ENCODE measurements at regions not wholly inside any gene's neighbourhood (a gene's known extent, or its start where the extent isn't known, plus 50 kb on each side); places are given as distances from the start of the nearest gene placed in this dataset.

DNA sequence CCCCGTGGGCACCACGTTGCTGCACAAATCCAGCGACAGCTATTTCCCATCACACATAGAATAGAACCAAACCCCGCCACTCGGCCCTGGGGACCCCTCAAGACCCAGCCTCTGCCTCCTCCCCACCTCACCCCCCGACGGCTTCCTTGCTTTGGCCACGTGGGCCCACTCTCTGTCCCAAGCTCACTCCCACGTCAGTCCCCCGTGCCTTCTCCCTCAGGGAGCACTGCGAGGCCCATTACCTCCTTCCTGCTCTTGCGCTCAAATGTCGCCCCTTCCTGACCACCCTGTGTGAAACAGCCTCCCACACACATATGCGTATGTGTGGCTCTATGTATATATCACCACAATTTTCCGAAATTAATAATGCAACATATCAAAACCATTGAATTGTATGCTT, 239.7 kb downstream of the SH3BP4 start:
- WGBS (ENCODE audit: low lambda C conversion rate, missing lambda C conversion rate) = 80% methylated on average over 15 of the region's 15 CpGs
- Histone ChIP-seq H3K9me3 (ENCODE audit: low read depth) (no peaks in the 10 kb centered on the region), H2AFZ (no peak overlapping the region), H3K79me2 (no peaks in the 10 kb centered on the region), H3K4me3 (no peak overlapping the region), H4K20me1 (ENCODE audit: insufficient read depth, poor library complexity, severe bottlenecking) (no peaks in the 10 kb centered on the region), H3K27me3 (no peaks in the 10 kb centered on the region), H3K4me1 (ENCODE audit: insufficient read depth) (no peaks in the 10 kb centered on the region), H3K9me2 (replicated peaks; ENCODE audit: insufficient read depth) (no peaks in the 10 kb centered on the region), H3K4me2 (no peak overlapping the region), H3K36me3 (replicated peaks; ENCODE audit: insufficient read depth, low read depth) (no peaks in the 10 kb centered on the region), H3K27ac (no peak overlapping the region)
- no peak for DNase-seq (ENCODE audit: low spot score)
- TF ChIP-seq, protein P1, sequence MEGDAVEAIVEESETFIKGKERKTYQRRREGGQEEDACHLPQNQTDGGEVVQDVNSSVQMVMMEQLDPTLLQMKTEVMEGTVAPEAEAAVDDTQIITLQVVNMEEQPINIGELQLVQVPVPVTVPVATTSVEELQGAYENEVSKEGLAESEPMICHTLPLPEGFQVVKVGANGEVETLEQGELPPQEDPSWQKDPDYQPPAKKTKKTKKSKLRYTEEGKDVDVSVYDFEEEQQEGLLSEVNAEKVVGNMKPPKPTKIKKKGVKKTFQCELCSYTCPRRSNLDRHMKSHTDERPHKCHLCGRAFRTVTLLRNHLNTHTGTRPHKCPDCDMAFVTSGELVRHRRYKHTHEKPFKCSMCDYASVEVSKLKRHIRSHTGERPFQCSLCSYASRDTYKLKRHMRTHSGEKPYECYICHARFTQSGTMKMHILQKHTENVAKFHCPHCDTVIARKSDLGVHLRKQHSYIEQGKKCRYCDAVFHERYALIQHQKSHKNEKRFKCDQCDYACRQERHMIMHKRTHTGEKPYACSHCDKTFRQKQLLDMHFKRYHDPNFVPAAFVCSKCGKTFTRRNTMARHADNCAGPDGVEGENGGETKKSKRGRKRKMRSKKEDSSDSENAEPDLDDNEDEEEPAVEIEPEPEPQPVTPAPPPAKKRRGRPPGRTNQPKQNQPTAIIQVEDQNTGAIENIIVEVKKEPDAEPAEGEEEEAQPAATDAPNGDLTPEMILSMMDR (IDR thresholded peaks at IDR 0.05; ENCODE audit: poor library complexity) = no peak

DNA sequence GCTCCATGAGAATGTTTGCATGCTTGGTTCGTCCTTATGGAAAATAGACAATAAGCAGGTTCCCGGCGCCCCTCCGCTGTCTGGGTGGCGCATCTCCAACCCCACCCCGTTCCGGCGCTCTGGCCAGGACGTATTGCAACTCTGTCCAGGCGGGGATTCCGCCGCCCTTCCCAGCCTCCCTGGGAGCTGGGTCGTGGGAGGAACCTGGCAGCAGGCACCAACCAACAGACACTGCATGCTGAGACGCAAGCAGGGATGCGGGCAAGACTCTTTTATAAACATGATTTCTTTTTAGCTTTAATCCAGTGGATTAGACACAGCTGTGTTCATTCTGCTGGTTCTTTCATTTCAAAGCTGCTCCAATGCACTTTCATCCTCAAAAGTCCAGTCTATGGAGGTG, 240.2 kb downstream of the SH3BP4 start:
- Histone ChIP-seq H3K79me2 (no peaks in the 10 kb centered on the region), H3K9me2 (replicated peaks; ENCODE audit: insufficient read depth) (no peaks in the 10 kb centered on the region), H3K27me3 (no peaks in the 10 kb centered on the region), H2AFZ (no peak overlapping the region), H3K4me2 (no peak overlapping the region), H3K27ac (no peak overlapping the region), H4K20me1 (ENCODE audit: insufficient read depth, poor library complexity, severe bottlenecking) (no peaks in the 10 kb centered on the region), H3K36me3 (replicated peaks; ENCODE audit: insufficient read depth, low read depth) (no peaks in the 10 kb centered on the region), H3K4me3 (no peak overlapping the region), H3K9me3 (ENCODE audit: low read depth) (no peaks in the 10 kb centered on the region), H3K4me1 (ENCODE audit: insufficient read depth) (no peaks in the 10 kb centered on the region)
- WGBS (ENCODE audit: low lambda C conversion rate, missing lambda C conversion rate) = 84% methylated on average over 15 of the region's 15 CpGs
- TF ChIP-seq, protein P1 (IDR thresholded peaks at IDR 0.05; ENCODE audit: poor library complexity) = no peak
- no peak for TF ChIP-seq EZH2phosphoT487 (IDR thresholded peaks at IDR 0.05; ENCODE audit: low read depth, severe bottlenecking, unreplicated experiment)
- TF ChIP-seq EZH2 (IDR thresholded peaks at IDR 0.05; ENCODE audit: borderline replicate concordance) = no peak
- DNase-seq (ENCODE audit: low spot score) = no peak

DNA sequence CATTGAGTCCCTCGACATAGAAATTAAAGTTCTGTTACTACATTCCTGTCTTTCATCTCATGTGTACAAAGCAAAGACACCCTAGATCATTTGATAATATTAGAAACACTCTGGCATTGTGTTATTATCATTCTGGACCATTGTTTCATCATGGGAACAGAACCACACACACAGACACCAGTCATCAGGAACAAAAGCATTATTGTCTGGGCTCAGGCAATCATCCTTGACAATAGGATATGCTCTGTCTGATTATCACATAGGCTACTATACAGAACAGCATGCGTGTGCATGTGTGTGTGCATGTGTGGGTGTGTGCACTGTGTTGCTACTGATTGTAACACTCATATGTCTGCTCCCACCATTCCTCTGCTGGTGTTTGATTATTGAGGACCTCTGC, 242.5 kb downstream of the SH3BP4 start:
- no peaks in the 10 kb centered on the region for H3K9me3 ChIP-seq (ENCODE audit: low read depth)
- no peak overlapping the region for H3K4me3 ChIP-seq
- H4K20me1 ChIP-seq (ENCODE audit: insufficient read depth, poor library complexity, severe bottlenecking) = no peaks in the 10 kb centered on the region
- TF ChIP-seq, protein P1 (IDR thresholded peaks at IDR 0.05; ENCODE audit: poor library complexity) = no peak
- H3K27ac ChIP-seq = no peak overlapping the region
- H2AFZ ChIP-seq = no peak overlapping the region
- H3K4me1 ChIP-seq (ENCODE audit: insufficient read depth) = no peaks in the 10 kb centered on the region
- no peaks in the 10 kb centered on the region for H3K27me3 ChIP-seq
- H3K36me3 ChIP-seq (replicated peaks; ENCODE audit: insufficient read depth, low read depth) = no peaks in the 10 kb centered on the region
- H3K4me2 ChIP-seq = no peak overlapping the region
- DNase-seq (ENCODE audit: low spot score) = no peak
- WGBS (ENCODE audit: low lambda C conversion rate, missing lambda C conversion rate) = 88% methylated on average over 2 of the region's 2 CpGs
- no peaks in the 10 kb centered on the region for H3K9me2 ChIP-seq (replicated peaks; ENCODE audit: insufficient read depth)
- H3K79me2 ChIP-seq = no peaks in the 10 kb centered on the region

DNA sequence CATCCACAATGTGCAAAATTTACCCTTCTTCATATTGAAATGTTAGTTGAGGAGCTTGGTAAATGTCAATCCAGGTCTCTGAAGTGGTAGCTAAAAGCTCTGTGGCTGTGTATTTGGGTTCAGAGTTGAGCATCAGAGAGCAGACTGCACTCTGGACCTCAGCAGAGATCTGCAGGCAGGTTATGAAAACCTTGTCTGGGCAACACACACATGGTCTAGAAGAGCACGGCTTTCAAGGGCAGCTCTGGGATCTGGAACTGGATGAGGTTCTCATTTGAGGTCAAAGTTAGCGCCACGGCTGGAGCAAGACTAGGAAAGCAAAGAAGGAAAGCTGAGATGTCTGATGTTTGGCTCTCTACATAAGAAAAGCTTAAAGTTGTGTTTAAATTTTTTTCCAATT, 243.0 kb downstream of the SH3BP4 start:
- Histone ChIP-seq H3K27me3 (no peaks in the 10 kb centered on the region), H3K27ac (no peak overlapping the region), H2AFZ (no peak overlapping the region), H3K9me2 (replicated peaks; ENCODE audit: insufficient read depth) (no peaks in the 10 kb centered on the region), H3K9me3 (ENCODE audit: low read depth) (no peaks in the 10 kb centered on the region), H4K20me1 (ENCODE audit: insufficient read depth, poor library complexity, severe bottlenecking) (no peaks in the 10 kb centered on the region), H3K4me2 (no peak overlapping the region), H3K4me1 (ENCODE audit: insufficient read depth) (no peaks in the 10 kb centered on the region), H3K79me2 (no peaks in the 10 kb centered on the region), H3K4me3 (no peak overlapping the region), H3K36me3 (replicated peaks; ENCODE audit: insufficient read depth, low read depth) (no peaks in the 10 kb centered on the region)
- no peak for DNase-seq (ENCODE audit: low spot score)
- no peak for TF ChIP-seq EZH2phosphoT487 (IDR thresholded peaks at IDR 0.05; ENCODE audit: low read depth, severe bottlenecking, unreplicated experiment)
- TF ChIP-seq, protein P1 (IDR thresholded peaks at IDR 0.05; ENCODE audit: poor library complexity) = no peak
- TF ChIP-seq EZH2 (IDR thresholded peaks at IDR 0.05; ENCODE audit: borderline replicate concordance) = no peak
- WGBS (ENCODE audit: low lambda C conversion rate, missing lambda C conversion rate) = 93% methylated on average over 3 of the region's 3 CpGs

Data from hepatocyte (in vitro differentiated cells).